ENCODE measurements at regions not wholly inside any gene's neighbourhood (a gene's known extent, or its start where the extent isn't known, plus 50 kb on each side); places are given as distances from the start of the nearest gene placed in this dataset.

DNA sequence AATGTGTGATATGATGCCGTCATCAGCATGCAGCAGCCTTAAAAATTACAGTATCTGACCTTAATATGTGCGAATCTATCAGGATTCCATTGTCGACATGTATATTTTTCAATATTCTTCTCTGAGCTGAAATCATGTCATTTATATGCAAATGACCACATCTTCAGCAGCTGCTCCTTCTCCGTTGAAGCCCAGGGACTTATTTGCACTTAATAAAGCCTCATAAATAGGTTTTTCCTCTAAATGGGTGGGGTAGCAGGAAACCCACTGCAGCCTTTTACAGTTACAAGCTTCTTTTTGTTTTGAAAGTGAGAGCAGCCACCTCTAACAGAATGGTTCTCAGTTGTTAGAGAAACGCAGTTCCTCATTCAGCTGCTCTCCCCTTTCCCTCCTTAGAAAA, 178.8 kb upstream of the ZNF644 start:
- no peak for TF ChIP-seq PAX8 (IDR thresholded peaks at IDR 0.05)
- TF ChIP-seq, protein P1, sequence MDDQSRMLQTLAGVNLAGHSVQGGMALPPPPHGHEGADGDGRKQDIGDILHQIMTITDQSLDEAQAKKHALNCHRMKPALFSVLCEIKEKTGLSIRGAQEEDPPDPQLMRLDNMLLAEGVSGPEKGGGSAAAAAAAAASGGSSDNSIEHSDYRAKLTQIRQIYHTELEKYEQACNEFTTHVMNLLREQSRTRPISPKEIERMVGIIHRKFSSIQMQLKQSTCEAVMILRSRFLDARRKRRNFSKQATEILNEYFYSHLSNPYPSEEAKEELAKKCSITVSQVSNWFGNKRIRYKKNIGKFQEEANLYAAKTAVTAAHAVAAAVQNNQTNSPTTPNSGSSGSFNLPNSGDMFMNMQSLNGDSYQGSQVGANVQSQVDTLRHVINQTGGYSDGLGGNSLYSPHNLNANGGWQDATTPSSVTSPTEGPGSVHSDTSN (IDR thresholded peaks at IDR 0.05; ENCODE audit: insufficient replicate concordance, low read depth, low read length): no peak
- TF ChIP-seq, protein P2, sequence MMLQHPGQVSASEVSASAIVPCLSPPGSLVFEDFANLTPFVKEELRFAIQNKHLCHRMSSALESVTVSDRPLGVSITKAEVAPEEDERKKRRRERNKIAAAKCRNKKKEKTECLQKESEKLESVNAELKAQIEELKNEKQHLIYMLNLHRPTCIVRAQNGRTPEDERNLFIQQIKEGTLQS (IDR thresholded peaks at IDR 0.05; ENCODE audit: borderline replicate concordance, extremely low read depth, low read depth, low read length): no peak
- TF ChIP-seq, protein P3, sequence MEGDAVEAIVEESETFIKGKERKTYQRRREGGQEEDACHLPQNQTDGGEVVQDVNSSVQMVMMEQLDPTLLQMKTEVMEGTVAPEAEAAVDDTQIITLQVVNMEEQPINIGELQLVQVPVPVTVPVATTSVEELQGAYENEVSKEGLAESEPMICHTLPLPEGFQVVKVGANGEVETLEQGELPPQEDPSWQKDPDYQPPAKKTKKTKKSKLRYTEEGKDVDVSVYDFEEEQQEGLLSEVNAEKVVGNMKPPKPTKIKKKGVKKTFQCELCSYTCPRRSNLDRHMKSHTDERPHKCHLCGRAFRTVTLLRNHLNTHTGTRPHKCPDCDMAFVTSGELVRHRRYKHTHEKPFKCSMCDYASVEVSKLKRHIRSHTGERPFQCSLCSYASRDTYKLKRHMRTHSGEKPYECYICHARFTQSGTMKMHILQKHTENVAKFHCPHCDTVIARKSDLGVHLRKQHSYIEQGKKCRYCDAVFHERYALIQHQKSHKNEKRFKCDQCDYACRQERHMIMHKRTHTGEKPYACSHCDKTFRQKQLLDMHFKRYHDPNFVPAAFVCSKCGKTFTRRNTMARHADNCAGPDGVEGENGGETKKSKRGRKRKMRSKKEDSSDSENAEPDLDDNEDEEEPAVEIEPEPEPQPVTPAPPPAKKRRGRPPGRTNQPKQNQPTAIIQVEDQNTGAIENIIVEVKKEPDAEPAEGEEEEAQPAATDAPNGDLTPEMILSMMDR (IDR thresholded peaks at IDR 0.05 in 2 of 3, conservative IDR thresholded peaks at IDR 0.05 in 1 of 3; ENCODE audit: control insufficient read depth in 2 of 3, extremely low read depth in 1 of 3, insufficient read depth in 1 of 3, low read depth in 3 of 3, low read length in 3 of 3): no peak
- no peak for TF ChIP-seq YY1 (IDR thresholded peaks at IDR 0.05; ENCODE audit: low read depth, low read length)
- TF ChIP-seq FOXK2 (IDR thresholded peaks at IDR 0.05): no peak
- TF ChIP-seq EZH2 (IDR thresholded peaks at IDR 0.05; ENCODE audit: borderline replicate concordance, control insufficient read depth, low read depth, low read length): no peak
- no peak for TF ChIP-seq CEBPB (IDR thresholded peaks at IDR 0.05; ENCODE audit: borderline replicate concordance in 1 of 2, low read depth in 2 of 2, low read length in 2 of 2)
- no peak for TF ChIP-seq POLR2A (IDR thresholded peaks at IDR 0.05; ENCODE audit: low read depth, low read length)
- TF ChIP-seq ZNF274 (IDR thresholded peaks at IDR 0.05; ENCODE audit: insufficient read depth, insufficient read length): no peak
